Activated naive CD4-positive, alpha-beta T cell treated with anti-CD3 and anti-CD28 coated beads for 36 hours (primary cell): ENCODE measurements at regions not wholly inside any gene's neighbourhood (a gene's known extent, or its start where the extent isn't known, plus 50 kb on each side); places are given as distances from the start of the nearest gene placed in this dataset.

Source experiments
- CTCF ChIA-PET: fragments of 350-600 bp; sonication (Branson Sonifier 250); formaldehyde crosslinking; loops from one replicate; lab custom pipeline; 2021; ENCODE audit warnings: antibody characterized with exemption; lab: Charles Lee
- DNase-seq: peaks from one replicate; pipeline ENCODE4 v3.0.0-alpha.2; 2020
- H3K27ac Mint-ChIP-seq: one replicate; pipeline ENCODE4 v1.8.0; 2021; ENCODE audit warnings: mild to moderate bottlenecking, mixed read lengths
- H3K27me3 Mint-ChIP-seq: one replicate; pipeline ENCODE4 v1.8.0; 2021; ENCODE audit warnings: low read depth, mixed read lengths
- H3K36me3 Mint-ChIP-seq: one replicate; pipeline ENCODE4 v1.8.0; 2021; ENCODE audit warnings: low read depth, mixed read lengths
- H3K4me1 Mint-ChIP-seq: one replicate; pipeline ENCODE4 v1.8.0; 2021; ENCODE audit warnings: low read depth, mixed read lengths
- H3K4me3 Mint-ChIP-seq: one replicate; pipeline ENCODE4 v1.8.0; 2021; ENCODE audit warnings: mild to moderate bottlenecking, moderate library complexity, mixed read lengths
- H3K9me3 Mint-ChIP-seq: one replicate; pipeline ENCODE4 v1.8.0; 2021; ENCODE audit warnings: mixed read lengths
- intact Hi-C: fragments of 100-400 bp; cut with micrococcal nuclease; formaldehyde crosslinking; loops from one replicate; pipeline ENCODE4 v1.15.1; 2023

DNA sequence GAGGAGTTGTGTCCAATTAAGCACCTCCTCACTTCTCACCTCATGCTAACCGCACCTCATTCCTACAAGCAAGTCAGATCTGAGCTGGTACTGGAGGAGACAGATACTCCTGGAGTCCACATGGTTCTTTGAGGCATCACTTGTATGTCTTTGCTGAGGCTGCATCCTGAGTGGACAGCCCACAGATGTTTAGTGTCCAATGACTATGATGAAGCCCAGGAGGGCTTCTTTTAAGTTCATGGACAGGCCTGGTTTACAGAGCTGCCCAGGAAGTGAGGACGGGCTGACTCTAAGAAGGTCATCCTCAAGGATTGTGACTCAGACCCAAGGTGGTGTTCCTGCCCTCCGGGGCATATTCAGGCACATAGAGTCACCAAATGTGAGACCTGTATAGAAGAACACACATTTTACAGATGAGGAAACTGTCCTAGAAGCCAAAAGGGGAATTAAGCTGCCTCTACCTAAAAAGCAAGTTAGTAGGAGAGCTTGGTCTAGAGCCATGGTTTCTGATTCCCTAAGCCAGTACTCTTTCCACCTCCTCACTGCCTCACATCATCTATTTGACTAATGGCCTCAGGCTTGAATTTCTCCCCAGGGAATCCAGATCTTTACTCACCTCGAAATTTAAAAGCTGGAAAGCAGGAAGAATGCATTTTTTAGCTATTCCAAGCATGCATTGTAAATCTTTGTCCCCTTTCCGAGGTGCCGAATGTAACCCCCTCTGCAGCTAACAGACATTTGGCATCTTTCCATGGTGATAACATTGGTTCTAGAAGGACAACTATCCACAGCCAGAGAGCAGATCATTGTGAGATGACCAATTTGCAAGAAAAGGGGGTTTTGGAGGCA lies 228.1 kb downstream of the OMA1 start:
- CTCF ChIA-PET: no interaction called here
- Mint-ChIP-seq H3K27ac (no peak overlapping the region), H3K4me1 (no peaks in the 10 kb centered on the region), H3K27me3 (no peaks in the 10 kb centered on the region), H3K4me3 (no peak overlapping the region), H3K9me3 (peaks cover 4% of the 10 kb centered on the region), H3K36me3 (peaks cover 11% of the 10 kb centered on the region)
- intact Hi-C loops: no loop called here
- DNase-seq: no peak

- H3K27me3 Mint-ChIP-seq: no peaks in the 10 kb centered on the region
- H3K27ac Mint-ChIP-seq: no peak overlapping the region
- peaks cover 4% of the 10 kb centered on the region for H3K9me3 Mint-ChIP-seq
- intact Hi-C loops: no loop called here
- H3K36me3 Mint-ChIP-seq: peaks cover 11% of the 10 kb centered on the region
- no peaks in the 10 kb centered on the region for H3K4me1 Mint-ChIP-seq
- CTCF ChIA-PET: no interaction called here
- no peak for DNase-seq
- no peak overlapping the region for H3K4me3 Mint-ChIP-seq
These were observed 228.8 kb downstream of the OMA1 start for GRCh38 chr1:58317694-58318093.

GRCh38 chr1:58317086-58317485 lies 229.4 kb downstream of the OMA1 start:
- intact Hi-C loops: no loop called here
- Mint-ChIP-seq H3K4me1 (no peaks in the 10 kb centered on the region), H3K27me3 (no peaks in the 10 kb centered on the region), H3K27ac (no peak overlapping the region), H3K4me3 (no peak overlapping the region), H3K36me3 (peaks cover 11% of the 10 kb centered on the region), H3K9me3 (peaks cover 4% of the 10 kb centered on the region)
- DNase-seq: no peak
- CTCF ChIA-PET: no interaction called here

- CTCF ChIA-PET: no interaction called here
- peaks cover 9% of the 10 kb centered on the region for H3K36me3 Mint-ChIP-seq
- H3K27ac Mint-ChIP-seq: no peak overlapping the region
These were observed 230.4 kb downstream of the OMA1 start for GRCh38 chr1:58316141-58316540.

DNA sequence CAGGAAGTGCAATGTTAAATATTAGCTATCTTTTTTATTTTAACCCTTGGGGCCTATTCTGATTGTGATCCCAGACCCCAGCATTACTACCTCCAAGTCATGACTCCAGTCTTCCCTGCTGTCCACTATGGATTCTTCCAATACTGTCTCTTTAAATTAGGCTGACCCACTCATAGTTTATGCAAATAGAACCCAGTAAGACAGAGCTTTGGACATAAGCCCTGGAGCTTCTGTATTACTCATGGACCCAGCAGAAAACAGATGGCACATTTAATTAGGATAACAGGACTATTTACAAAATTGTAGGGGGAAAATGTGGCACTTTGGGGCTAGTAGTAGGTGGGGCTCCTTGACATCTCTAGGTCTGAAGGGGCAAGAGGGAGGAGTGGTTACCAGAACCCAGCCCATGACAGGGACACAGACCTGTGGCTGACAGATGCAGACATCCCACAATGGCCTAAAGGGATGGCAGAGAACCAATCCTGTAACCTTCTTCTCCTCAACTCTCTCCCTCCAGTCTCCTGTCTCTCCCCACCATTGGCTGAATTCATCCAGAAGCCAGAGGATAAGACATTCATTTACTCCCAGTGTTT lies 233.5 kb downstream of the OMA1 start:
- intact Hi-C loops: no loop called here
- CTCF ChIA-PET: no interaction called here
- Mint-ChIP-seq H3K4me1 (no peaks in the 10 kb centered on the region), H3K27ac (no peak overlapping the region), H3K4me3 (no peak overlapping the region), H3K36me3 (no peaks in the 10 kb centered on the region), H3K9me3 (no peaks in the 10 kb centered on the region), H3K27me3 (no peaks in the 10 kb centered on the region)
- no peak for DNase-seq

More at GRCh38 chr1:58316141-58316540, 230.4 kb downstream of the OMA1 start:
- peaks cover 2% of the 10 kb centered on the region for H3K9me3 Mint-ChIP-seq
- no peaks in the 10 kb centered on the region for H3K4me1 Mint-ChIP-seq
- no peak overlapping the region for H3K4me3 Mint-ChIP-seq
- DNase-seq: no peak
- intact Hi-C loops: no loop called here
- no peaks in the 10 kb centered on the region for H3K27me3 Mint-ChIP-seq

- Mint-ChIP-seq H3K4me3 (no peak overlapping the region), H3K36me3 (no peaks in the 10 kb centered on the region), H3K4me1 (no peaks in the 10 kb centered on the region), H3K27me3 (no peaks in the 10 kb centered on the region), H3K27ac (no peak overlapping the region), H3K9me3 (no peaks in the 10 kb centered on the region)
- no peak for DNase-seq
- CTCF ChIA-PET: no interaction called here
- intact Hi-C loops: no loop called here
These were observed 234.1 kb downstream of the OMA1 start for GRCh38 chr1:58312461-58312860.

- Mint-ChIP-seq H3K4me3 (no peak overlapping the region), H3K9me3 (no peaks in the 10 kb centered on the region), H3K4me1 (no peaks in the 10 kb centered on the region), H3K27ac (no peak overlapping the region), H3K36me3 (no peaks in the 10 kb centered on the region), H3K27me3 (no peaks in the 10 kb centered on the region)
- intact Hi-C loops: no loop called here
- CTCF ChIA-PET: no interaction called here
- DNase-seq: no peak
These were observed 235.6 kb downstream of the OMA1 start for GRCh38 chr1:58310881-58311280.

DNA sequence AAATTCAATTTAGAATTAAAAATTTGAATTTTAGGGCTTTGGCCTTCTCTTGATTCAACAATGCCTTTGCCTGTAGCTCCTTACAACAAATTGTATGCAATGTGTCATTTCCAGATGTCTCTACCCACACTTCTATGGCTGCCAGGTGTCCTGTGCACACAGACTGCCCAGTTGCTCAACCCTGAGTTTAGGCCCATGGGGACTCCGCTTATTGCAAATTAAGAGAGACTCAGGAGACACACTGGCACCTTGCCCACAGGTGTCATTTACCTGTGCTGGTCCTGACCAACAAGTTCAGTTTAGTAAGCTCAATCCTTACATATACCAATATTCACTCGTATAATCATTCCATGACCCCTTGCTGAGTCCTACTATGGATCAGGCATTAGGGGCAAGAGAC lies 236.1 kb downstream of the OMA1 start:
- Mint-ChIP-seq H3K27ac (no peak overlapping the region), H3K9me3 (no peaks in the 10 kb centered on the region), H3K27me3 (no peaks in the 10 kb centered on the region), H3K4me1 (no peaks in the 10 kb centered on the region), H3K36me3 (no peaks in the 10 kb centered on the region), H3K4me3 (no peak overlapping the region)
- CTCF ChIA-PET: no interaction called here
- intact Hi-C loops: no loop called here
- DNase-seq: no peak

DNA sequence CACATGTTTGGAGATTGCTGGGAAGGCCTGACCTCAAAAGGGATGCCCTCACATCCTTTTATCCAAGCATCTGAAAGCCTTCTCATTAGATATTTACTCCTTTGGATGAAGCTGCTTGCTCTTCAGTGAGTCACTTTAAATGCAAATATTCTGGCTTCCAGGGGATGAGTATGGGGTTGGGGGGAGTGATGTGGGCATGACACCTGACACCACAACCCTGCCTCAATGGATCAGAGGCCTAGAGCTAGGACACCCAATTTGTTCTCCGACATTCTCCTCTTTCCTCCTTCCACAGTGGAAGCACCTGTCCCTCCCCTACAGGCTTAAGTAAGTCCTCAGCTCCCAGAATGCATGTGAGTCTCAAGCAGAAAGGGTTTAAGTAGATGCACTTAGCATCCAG lies 238.3 kb downstream of the OMA1 start:
- H3K4me1 Mint-ChIP-seq: no peaks in the 10 kb centered on the region
- no peak for DNase-seq
- CTCF ChIA-PET: interaction anchor here (0.6 kb wide), 1 partner anchor 126 kb away, joined by 4 read pairs; no protein-coding TSS in a partner anchor

DNA sequence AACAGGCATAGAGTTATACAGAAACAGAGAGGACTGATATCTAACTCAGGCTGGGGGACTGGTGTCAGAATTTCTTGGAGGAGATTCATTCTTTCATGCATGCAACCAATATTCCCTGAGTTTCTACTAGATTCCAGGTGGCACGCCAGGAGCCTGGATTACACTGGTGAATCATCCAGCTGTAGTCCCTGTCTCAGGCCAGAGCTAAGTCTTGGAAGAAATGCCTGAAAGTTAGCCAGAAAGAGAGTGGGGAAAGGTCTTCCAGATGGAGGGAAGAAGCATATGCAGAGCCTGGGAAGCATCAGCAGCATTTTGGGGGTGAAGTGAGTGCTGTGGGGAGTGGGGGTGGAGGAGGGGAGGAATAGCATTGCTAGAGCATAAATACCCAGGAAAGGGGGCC lies 239.1 kb downstream of the OMA1 start:
- no peaks in the 10 kb centered on the region for H3K27me3 Mint-ChIP-seq
- H3K4me1 Mint-ChIP-seq: no peaks in the 10 kb centered on the region

More for the DNA sequence above, 238.3 kb downstream of the OMA1 start:
- no peak overlapping the region for H3K27ac Mint-ChIP-seq
- H3K27me3 Mint-ChIP-seq: no peaks in the 10 kb centered on the region
- no peaks in the 10 kb centered on the region for H3K36me3 Mint-ChIP-seq
- H3K9me3 Mint-ChIP-seq: no peaks in the 10 kb centered on the region
- H3K4me3 Mint-ChIP-seq: no peak overlapping the region
- intact Hi-C loops: no loop called here

GRCh38 chr1:58305622-58306021 lies 240.9 kb downstream of the OMA1 start:
- intact Hi-C loops: no loop called here
- no peak for DNase-seq
- Mint-ChIP-seq H3K4me1 (peaks cover 2% of the 10 kb centered on the region), H3K4me3 (no peak overlapping the region), H3K9me3 (no peaks in the 10 kb centered on the region), H3K27me3 (no peaks in the 10 kb centered on the region), H3K27ac (no peak overlapping the region), H3K36me3 (no peaks in the 10 kb centered on the region)
- CTCF ChIA-PET: no interaction called here

More for the DNA sequence above, 239.1 kb downstream of the OMA1 start:
- no peak for DNase-seq
- Mint-ChIP-seq H3K9me3 (no peaks in the 10 kb centered on the region), H3K27ac (no peak overlapping the region), H3K4me3 (no peak overlapping the region), H3K36me3 (no peaks in the 10 kb centered on the region)
- intact Hi-C loops: no loop called here
- CTCF ChIA-PET: no interaction called here

- CTCF ChIA-PET: no interaction called here
- H3K4me1 Mint-ChIP-seq: peaks cover 3% of the 10 kb centered on the region
- no peak for DNase-seq
- no peaks in the 10 kb centered on the region for H3K9me3 Mint-ChIP-seq
- H3K36me3 Mint-ChIP-seq: no peaks in the 10 kb centered on the region
- H3K4me3 Mint-ChIP-seq: no peak overlapping the region
- H3K27ac Mint-ChIP-seq: no peak overlapping the region
- no peaks in the 10 kb centered on the region for H3K27me3 Mint-ChIP-seq
- intact Hi-C loops: no loop called here
These were observed 242.1 kb downstream of the OMA1 start for GRCh38 chr1:58304346-58304975.

GRCh38 chr1:58303841-58304240 lies 242.7 kb downstream of the OMA1 start:
- intact Hi-C loops: no loop called here
- peaks cover 3% of the 10 kb centered on the region for H3K4me1 Mint-ChIP-seq
- no peaks in the 10 kb centered on the region for H3K9me3 Mint-ChIP-seq
- H3K27me3 Mint-ChIP-seq: no peaks in the 10 kb centered on the region
- no peak overlapping the region for H3K4me3 Mint-ChIP-seq
- H3K36me3 Mint-ChIP-seq: no peaks in the 10 kb centered on the region
- no peak overlapping the region for H3K27ac Mint-ChIP-seq
- CTCF ChIA-PET: no interaction called here
- DNase-seq: no peak
